ENCODE measurements at regions not wholly inside any gene's neighbourhood (a gene's known extent, or its start where the extent isn't known, plus 50 kb on each side); places are given as distances from the start of the nearest gene placed in this dataset.
"Not testable (repeated sequence)": the region's sequence is repeated elsewhere in the genome, so short reads cannot be mapped to it uniquely, and the experiment has no call there.

DNA sequence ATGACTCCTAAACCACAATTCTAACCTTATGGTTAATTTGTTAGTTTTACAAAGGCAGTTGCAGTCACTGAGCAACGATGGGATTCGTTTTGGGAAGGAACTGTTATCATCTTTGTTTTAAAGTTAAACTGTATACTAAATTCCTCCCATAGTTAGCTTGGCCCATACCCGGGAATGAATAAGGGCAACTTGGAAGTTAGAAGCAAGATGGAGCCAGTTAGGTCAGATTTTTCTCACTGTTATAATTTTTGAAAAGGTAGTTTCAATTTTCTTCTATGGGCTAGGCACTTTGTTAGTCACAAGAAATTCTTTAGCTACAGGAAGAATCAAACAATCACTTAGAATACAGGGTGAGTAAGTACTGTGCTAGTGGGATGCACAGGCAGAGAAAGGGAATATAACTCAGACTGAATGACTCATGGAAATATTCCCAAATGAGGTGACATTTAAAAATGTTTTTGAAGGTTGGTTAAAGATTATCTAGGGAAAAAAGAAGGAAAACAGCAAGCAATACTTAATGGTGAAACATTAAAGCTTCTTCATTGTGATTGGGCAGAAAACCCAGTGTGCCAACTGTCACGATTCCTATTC, 153.6 kb downstream of the MAGEB17 start:
- H3K9ac ChIP-seq (ENCODE audit: low read depth, low read length), result no peak overlapping the region
- no peaks in the 10 kb centered on the region for H3K36me3 ChIP-seq (ENCODE audit: insufficient read depth, low read length)
- H3K4me1 ChIP-seq (ENCODE audit: control insufficient read depth, insufficient read depth, low read length), result no peaks in the 10 kb centered on the region
- no peak overlapping the region for H3K4me2 ChIP-seq (ENCODE audit: low read length)
- no peak overlapping the region for H3K4me3 ChIP-seq (ENCODE audit: low read length)
- H3K27me3 ChIP-seq (ENCODE audit: control insufficient read depth, insufficient read depth, low read length), result no peaks in the 10 kb centered on the region
- H3K9me3 ChIP-seq (replicated peaks; ENCODE audit: low read length), result no peaks in the 10 kb centered on the region

DNA sequence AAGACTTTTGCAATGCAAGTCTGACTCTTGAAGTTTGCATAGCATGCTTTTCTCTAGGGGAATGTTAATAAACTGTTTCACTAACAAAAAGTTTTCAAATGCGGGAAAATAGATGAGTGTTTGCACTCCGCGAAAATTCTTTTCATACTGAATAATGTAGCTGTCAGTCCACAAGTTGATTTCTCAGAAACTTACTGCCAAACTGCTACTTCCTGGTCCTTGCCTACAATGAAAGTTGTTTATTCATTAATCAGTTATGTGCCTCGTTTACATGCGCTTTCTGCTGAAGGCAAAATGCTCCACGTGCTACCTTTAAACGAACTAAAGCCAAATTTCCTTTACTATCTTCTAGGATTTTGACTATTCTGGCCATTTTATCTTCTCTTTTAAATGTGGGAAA, 166.2 kb downstream of the MAGEB17 start:
- H3K4me1 ChIP-seq (ENCODE audit: control insufficient read depth, insufficient read depth, low read length), result no peaks in the 10 kb centered on the region
- peaks cover 2% of the 10 kb centered on the region for H3K27me3 ChIP-seq (ENCODE audit: control insufficient read depth, insufficient read depth, low read length)
- H3K4me2 ChIP-seq (ENCODE audit: low read length), result no peak overlapping the region
- no peaks in the 10 kb centered on the region for H3K36me3 ChIP-seq (ENCODE audit: insufficient read depth, low read length)
- no peak overlapping the region for H3K4me3 ChIP-seq (ENCODE audit: low read length)
- no peak overlapping the region for H3K9ac ChIP-seq (ENCODE audit: low read depth, low read length)
- no peaks in the 10 kb centered on the region for H3K9me3 ChIP-seq (replicated peaks; ENCODE audit: low read length)

DNA sequence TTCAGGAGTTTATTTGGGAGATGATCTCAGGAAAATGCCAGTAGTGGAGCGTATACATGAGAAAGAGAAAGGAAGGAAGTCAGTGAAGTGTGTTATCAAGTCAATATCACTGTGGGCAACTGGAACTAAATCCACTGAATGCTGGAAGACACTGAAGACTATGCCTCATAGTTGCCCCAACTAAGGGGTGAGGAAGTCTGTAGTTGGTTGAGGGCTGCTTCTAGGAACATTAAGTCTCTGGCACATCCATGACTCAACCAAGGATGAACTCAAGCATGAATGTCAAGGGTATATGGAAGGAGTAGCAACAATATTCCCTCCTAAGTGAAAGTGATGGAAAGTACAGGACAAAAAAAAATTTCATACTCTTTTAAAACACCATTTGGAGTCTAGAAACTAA, 167.9 kb downstream of the MAGEB17 start:
- Histone ChIP-seq H3K36me3 (ENCODE audit: insufficient read depth, low read length) (no peaks in the 10 kb centered on the region), H3K9me3 (replicated peaks; ENCODE audit: low read length) (no peaks in the 10 kb centered on the region), H3K4me2 (ENCODE audit: low read length) (no peak overlapping the region), H3K4me1 (ENCODE audit: control insufficient read depth, insufficient read depth, low read length) (no peaks in the 10 kb centered on the region), H3K4me3 (ENCODE audit: low read length) (no peak overlapping the region), H3K9ac (ENCODE audit: low read depth, low read length) (no peak overlapping the region), H3K27me3 (ENCODE audit: control insufficient read depth, insufficient read depth, low read length) (peaks cover 4% of the 10 kb centered on the region)

DNA sequence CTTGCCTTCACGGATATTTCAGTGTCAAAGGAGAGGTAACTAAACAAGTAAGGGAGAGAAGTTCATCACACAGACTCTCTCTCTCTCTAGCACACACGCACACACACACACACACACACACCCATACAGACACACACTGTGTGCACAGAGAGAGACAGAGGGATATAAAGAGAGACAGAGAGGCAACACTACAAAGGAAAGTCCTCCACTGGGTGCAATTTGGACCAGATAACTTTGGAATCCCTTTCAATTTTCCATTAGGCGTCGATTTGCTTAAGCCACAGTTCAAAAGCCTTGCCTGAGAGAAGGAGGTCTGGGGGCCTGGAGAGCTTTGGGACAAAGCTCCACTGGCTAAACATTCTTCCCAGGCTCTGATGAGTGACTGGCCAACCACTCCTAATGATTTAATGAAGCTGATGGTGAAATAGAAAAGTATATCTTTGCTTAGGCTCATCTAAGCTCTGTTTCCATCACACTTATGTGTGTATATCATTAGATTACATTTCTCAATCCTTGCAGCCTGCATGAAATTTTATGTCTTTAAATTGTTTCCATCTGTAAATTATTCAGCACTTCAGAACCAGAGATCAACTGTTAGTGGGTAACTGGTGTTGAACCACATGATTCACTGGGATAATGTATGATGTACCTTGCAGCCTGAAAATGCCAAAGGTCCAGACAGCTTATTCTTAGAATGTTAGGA, 180.8 kb downstream of the MAGEB17 start:
- no peak overlapping the region for H3K4me3 ChIP-seq (ENCODE audit: low read length)
- peaks cover 4% of the 10 kb centered on the region for H3K27me3 ChIP-seq (ENCODE audit: control insufficient read depth, insufficient read depth, low read length)
- no peaks in the 10 kb centered on the region for H3K9me3 ChIP-seq (replicated peaks; ENCODE audit: low read length)
- no peaks in the 10 kb centered on the region for H3K36me3 ChIP-seq (ENCODE audit: insufficient read depth, low read length)
- H3K4me1 ChIP-seq (ENCODE audit: control insufficient read depth, insufficient read depth, low read length), result no peaks in the 10 kb centered on the region
- H3K9ac ChIP-seq (ENCODE audit: low read depth, low read length), result no peak overlapping the region
- no peak overlapping the region for H3K4me2 ChIP-seq (ENCODE audit: low read length)

DNA sequence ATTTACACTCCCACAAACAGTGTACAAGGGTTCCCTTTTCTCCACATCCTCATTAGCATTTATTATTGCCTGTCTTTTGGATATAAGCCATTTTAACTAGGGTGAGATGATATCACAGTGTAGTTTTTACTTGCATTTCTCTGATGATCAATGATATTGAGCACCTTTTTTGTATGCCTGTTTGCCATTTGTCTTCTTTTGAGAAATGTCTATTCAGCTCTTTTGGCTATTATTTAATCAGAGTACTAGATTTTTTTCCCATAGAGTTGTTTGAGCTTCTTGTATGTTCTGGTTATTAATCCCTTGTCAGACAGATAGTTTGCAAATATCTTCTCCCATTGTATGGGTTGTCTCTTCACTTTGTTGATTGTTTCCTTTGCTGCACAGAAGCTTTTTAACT, 190.6 kb downstream of the MAGEB17 start:
- H3K4me1 ChIP-seq (ENCODE audit: control insufficient read depth, insufficient read depth, low read length), result no peaks in the 10 kb centered on the region
- H3K36me3 ChIP-seq (ENCODE audit: insufficient read depth, low read length), result no peaks in the 10 kb centered on the region
- H3K27me3 ChIP-seq (ENCODE audit: control insufficient read depth, insufficient read depth, low read length), result no peaks in the 10 kb centered on the region
- no peak overlapping the region for H3K9ac ChIP-seq (ENCODE audit: low read depth, low read length)
- no peak overlapping the region for H3K4me2 ChIP-seq (ENCODE audit: low read length)
- H3K9me3 ChIP-seq (replicated peaks; ENCODE audit: low read length), result no peaks in the 10 kb centered on the region
- no peak overlapping the region for H3K4me3 ChIP-seq (ENCODE audit: low read length)

DNA sequence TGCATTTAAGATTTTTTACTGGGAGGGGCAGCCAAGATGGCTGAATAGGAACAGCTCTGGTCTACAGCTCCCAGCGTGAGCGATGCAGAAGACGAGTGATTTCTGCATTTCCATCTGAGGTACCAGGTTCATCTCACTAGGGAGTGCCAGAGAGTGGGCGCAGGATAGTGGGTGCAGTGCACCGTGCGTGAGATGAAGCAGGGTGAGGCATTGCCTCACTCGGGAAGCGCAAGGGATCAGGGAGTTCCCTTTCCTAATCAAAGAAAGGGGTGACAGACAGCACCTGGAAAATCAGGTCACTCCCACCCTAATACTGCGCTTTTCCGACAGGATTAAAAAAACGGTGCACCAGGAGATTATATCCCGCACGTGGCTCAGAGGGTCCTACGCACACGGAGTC, 192.8 kb downstream of the MAGEB17 start:
- H3K4me2 ChIP-seq (ENCODE audit: low read length); H3K9ac ChIP-seq (ENCODE audit: low read depth, low read length): not testable (repeated sequence)

DNA sequence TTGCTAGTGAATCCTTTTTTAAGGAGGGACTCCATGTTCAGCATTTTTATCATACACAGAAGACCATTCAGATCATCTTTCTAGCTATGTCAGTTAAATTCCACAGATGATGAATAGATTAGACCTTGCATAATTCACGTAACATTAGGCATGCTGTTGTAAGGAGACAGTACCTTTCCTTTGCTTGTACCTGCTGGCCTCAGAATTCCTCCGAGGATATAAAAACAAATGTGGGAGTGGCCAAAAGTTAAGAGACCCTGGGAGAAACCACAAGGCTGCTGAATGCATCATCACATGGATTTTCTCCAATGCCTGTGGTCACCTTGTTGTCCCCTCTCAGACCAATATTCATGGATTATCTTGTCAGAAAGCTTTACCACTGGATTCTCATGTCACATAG, 201.4 kb downstream of the MAGEB17 start:
- Histone ChIP-seq H3K27me3 (ENCODE audit: control insufficient read depth, insufficient read depth, low read length) (no peaks in the 10 kb centered on the region), H3K4me1 (ENCODE audit: control insufficient read depth, insufficient read depth, low read length) (no peaks in the 10 kb centered on the region), H3K9me3 (replicated peaks; ENCODE audit: low read length) (no peaks in the 10 kb centered on the region), H3K4me2 (ENCODE audit: low read length) (no peak overlapping the region), H3K4me3 (ENCODE audit: low read length) (no peak overlapping the region), H3K36me3 (ENCODE audit: insufficient read depth, low read length) (no peaks in the 10 kb centered on the region), H3K9ac (ENCODE audit: low read depth, low read length) (no peak overlapping the region)

More for the DNA sequence above, 192.8 kb downstream of the MAGEB17 start:
- H3K27me3 ChIP-seq (ENCODE audit: control insufficient read depth, insufficient read depth, low read length); H3K4me3 ChIP-seq (ENCODE audit: low read length); H3K4me1 ChIP-seq (ENCODE audit: control insufficient read depth, insufficient read depth, low read length); H3K36me3 ChIP-seq (ENCODE audit: insufficient read depth, low read length); H3K9me3 ChIP-seq (replicated peaks; ENCODE audit: low read length): not testable (repeated sequence)

DNA sequence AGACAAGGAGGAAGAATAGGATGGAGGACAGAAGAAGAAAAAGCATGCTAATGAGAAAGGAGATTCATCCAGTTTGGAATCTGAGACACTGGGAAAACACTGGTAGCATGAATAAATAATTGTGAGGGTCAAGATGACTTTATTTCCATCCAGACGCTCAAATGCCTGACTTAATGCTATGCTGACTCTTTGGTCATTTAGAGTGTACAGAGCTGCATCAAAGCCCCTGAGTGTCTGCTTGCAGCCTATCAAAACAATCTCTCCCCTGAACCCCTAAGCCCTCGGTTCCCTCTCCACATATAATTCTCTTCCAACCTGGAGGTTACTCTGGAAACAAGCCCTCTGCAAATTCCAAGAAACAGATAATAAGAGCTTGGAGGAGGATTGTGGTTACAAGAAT, 208.8 kb downstream of the MAGEB17 start:
- H3K9ac ChIP-seq (ENCODE audit: low read depth, low read length), result no peak overlapping the region
- H3K4me3 ChIP-seq (ENCODE audit: low read length), result no peak overlapping the region
- H3K27me3 ChIP-seq (ENCODE audit: control insufficient read depth, insufficient read depth, low read length), result no peaks in the 10 kb centered on the region
- H3K9me3 ChIP-seq (replicated peaks; ENCODE audit: low read length), result no peaks in the 10 kb centered on the region
- no peaks in the 10 kb centered on the region for H3K4me1 ChIP-seq (ENCODE audit: control insufficient read depth, insufficient read depth, low read length)
- H3K36me3 ChIP-seq (ENCODE audit: insufficient read depth, low read length), result no peaks in the 10 kb centered on the region
- no peak overlapping the region for H3K4me2 ChIP-seq (ENCODE audit: low read length)

DNA sequence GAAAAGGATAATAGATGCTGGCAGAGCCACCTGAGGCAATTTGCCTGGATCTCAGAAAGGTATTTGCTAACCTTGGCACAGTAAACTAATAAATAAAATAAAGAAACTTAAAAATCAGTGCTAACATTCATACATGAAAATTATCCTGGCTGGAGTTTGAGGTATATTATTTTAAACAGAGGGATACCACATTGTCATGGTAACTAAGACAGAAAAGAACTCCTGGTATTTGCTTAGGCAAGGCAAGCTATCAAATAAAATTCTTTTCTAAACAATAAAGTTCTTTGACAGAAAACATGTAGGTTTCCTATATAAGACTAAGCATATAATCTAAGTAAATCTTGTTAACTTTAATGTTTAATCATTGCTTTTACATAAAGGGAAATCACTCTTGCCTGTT, 218.8 kb downstream of the MAGEB17 start:
- Histone ChIP-seq H3K4me2 (ENCODE audit: low read length) (no peak overlapping the region), H3K4me1 (ENCODE audit: control insufficient read depth, insufficient read depth, low read length) (no peaks in the 10 kb centered on the region), H3K27me3 (ENCODE audit: control insufficient read depth, insufficient read depth, low read length) (peaks cover 4% of the 10 kb centered on the region), H3K9me3 (replicated peaks; ENCODE audit: low read length) (no peaks in the 10 kb centered on the region), H3K4me3 (ENCODE audit: low read length) (no peak overlapping the region), H3K36me3 (ENCODE audit: insufficient read depth, low read length) (no peaks in the 10 kb centered on the region), H3K9ac (ENCODE audit: low read depth, low read length) (no peak overlapping the region)

DNA sequence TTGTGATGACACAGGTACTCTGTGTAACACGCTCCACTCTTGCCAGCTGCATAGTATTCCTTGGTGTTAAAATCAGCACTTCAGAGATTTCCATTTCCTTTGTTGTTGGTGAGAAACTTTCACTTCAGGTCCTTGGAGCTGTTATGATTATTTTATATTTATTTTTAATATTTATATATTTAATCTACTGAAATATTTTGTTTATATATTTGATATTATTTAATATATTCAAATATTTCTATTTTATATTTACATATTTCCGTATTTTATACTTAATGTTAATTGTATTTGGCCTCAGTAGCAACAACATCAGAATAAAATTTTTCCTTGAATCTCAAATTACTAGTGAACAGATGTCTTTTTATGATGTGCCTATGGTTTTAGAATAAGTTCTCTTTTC, 225.3 kb downstream of the MAGEB17 start:
- Histone ChIP-seq H3K36me3 (ENCODE audit: insufficient read depth, low read length) (no peaks in the 10 kb centered on the region), H3K27me3 (ENCODE audit: control insufficient read depth, insufficient read depth, low read length) (peaks cover 2% of the 10 kb centered on the region), H3K9ac (ENCODE audit: low read depth, low read length) (no peak overlapping the region), H3K4me3 (ENCODE audit: low read length) (no peak overlapping the region), H3K4me1 (ENCODE audit: control insufficient read depth, insufficient read depth, low read length) (no peaks in the 10 kb centered on the region), H3K9me3 (replicated peaks; ENCODE audit: low read length) (no peaks in the 10 kb centered on the region), H3K4me2 (ENCODE audit: low read length) (no peak overlapping the region)

DNA sequence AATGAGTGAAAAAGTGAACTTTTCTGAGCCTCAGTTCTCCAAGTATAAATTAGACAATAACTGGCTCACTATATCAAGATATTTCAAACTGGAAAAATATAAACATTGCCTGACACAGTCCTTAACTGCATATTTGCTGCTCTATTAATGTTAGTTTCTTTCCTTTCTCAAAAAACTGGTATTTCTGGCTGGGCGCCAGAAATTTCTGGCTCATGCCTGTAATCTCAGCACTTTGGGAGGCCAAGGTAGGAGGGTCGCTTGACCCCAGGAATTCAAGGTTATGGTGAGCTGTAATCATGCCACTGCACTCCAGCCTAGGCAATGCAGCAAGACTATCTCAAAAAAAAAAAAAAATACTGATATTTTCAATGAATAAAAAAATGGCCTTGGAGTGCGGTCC, 227.0 kb downstream of the MAGEB17 start:
- H3K4me3 ChIP-seq (ENCODE audit: low read length), result no peak overlapping the region
- no peaks in the 10 kb centered on the region for H3K9me3 ChIP-seq (replicated peaks; ENCODE audit: low read length)
- no peaks in the 10 kb centered on the region for H3K36me3 ChIP-seq (ENCODE audit: insufficient read depth, low read length)
- H3K4me2 ChIP-seq (ENCODE audit: low read length), result no peak overlapping the region
- H3K27me3 ChIP-seq (ENCODE audit: control insufficient read depth, insufficient read depth, low read length), result no peaks in the 10 kb centered on the region
- no peaks in the 10 kb centered on the region for H3K4me1 ChIP-seq (ENCODE audit: control insufficient read depth, insufficient read depth, low read length)
- H3K9ac ChIP-seq (ENCODE audit: low read depth, low read length), result no peak overlapping the region

DNA sequence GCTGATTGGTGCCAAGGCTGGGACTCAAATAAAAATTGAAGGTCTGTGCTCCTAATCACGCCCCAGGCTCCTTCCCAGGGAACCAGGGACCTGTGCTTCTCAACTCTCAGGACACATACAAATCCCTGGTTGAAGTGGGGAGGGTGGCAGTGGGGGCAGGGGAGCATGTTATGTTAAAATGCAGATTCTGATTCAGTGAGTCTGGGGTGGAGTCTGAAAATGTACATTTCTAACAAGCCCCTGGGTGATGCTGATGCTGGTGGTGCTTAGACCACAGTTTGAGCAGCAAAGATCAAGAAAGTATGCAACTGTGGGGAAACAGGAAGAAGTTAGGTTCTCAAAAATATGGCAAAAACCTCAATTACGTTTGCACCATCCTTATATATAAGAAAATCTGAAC, 236.5 kb downstream of the MAGEB17 start:
- Histone ChIP-seq H3K4me2 (ENCODE audit: low read length) (no peak overlapping the region), H3K36me3 (ENCODE audit: insufficient read depth, low read length) (no peaks in the 10 kb centered on the region), H3K27me3 (ENCODE audit: control insufficient read depth, insufficient read depth, low read length) (no peaks in the 10 kb centered on the region), H3K9me3 (replicated peaks; ENCODE audit: low read length) (no peaks in the 10 kb centered on the region), H3K4me3 (ENCODE audit: low read length) (no peak overlapping the region), H3K9ac (ENCODE audit: low read depth, low read length) (no peak overlapping the region), H3K4me1 (ENCODE audit: control insufficient read depth, insufficient read depth, low read length) (peaks cover 4% of the 10 kb centered on the region)

Measured in skeletal muscle satellite cell (primary cell).